ENCODE measurements at regions not wholly inside any gene's neighbourhood (a gene's known extent, or its start where the extent isn't known, plus 50 kb on each side); places are given as distances from the start of the nearest gene placed in this dataset.

GRCh38 chr12:75888874-75889613 lies 142.5 kb downstream of the PHLDA1 start:
- no peak for TF ChIP-seq CTCF (IDR thresholded peaks at IDR 0.05)
- no peak for TF ChIP-seq EZH2 (IDR thresholded peaks at IDR 0.05)
- TF ChIP-seq EZH2phosphoT487 (IDR thresholded peaks at IDR 0.05), result no peak
